ENCODE measurements at regions not wholly inside any gene's neighbourhood (a gene's known extent, or its start where the extent isn't known, plus 50 kb on each side); places are given as distances from the start of the nearest gene placed in this dataset.

GRCh38 chr17:68679882-68680281, 78.7 kb upstream of the FAM20A start:
- TF ChIP-seq CTCF (conservative IDR thresholded peaks at IDR 0.05) (no peak), ZFX (IDR thresholded peaks at IDR 0.05) (no peak)
